GDM1 (cell line): ENCODE measurements at regions not wholly inside any gene's neighbourhood (a gene's known extent, or its start where the extent isn't known, plus 50 kb on each side); places are given as distances from the start of the nearest gene placed in this dataset.

Source experiments
- DNase-seq: peaks from one replicate; lab custom pipeline; 2025; lab: John Stamatoyannopoulos, UW

DNA sequence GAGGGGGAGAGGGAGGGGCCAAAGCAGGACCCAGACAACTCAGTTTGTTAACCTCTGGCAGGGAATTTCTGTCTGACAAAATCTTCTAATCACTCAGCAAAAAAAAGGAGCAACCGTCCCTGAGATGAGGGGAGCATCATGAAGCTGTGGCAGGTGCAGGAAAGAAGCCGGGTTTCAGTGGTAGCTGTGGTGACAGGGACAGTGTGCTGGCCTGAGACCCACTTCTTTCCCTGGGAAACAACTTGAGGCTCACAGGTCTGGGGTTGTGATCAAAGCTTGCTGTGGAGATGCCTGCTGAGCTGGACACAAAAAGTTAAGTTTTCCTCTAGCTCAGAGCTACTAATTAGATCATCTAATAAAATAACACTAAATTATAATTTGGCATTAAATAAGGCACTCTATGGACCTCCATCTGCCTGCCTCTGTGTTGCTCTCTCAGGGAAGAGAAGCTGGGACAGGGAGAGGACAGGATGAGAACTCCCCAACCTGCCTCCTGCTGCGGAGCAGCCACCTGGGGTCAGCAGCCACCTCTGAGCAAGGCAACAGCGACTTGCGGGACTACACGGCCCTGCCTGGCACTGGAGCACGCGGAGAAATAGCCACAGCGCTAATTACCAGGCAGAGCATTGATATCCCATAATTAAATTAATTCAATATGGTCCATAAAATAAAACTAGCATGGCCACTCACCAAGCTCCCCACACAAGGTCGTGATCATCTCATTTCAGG lies 104.6 kb upstream of the TEX51 start:
- no peak for DNase-seq

DNA sequence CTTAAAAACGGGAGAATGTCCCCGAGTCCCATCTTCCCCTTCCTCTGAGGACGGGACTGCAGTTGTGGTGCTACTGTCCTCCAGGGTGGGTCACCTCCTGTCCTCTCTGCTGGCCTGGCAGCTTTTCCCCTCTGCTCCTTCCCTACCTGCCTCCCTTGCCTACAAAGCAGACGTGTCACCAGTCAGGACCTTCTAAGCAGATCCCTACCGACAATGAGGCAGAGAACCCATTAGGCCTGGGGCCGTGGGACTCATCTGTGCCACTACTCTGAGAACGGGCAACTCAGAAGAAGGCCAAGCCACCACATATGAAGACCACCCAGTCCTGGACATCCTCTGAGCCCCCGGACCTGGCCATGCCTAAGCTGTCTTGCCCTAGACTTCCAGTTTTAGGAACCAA lies 103.0 kb upstream of the TEX51 start:
- DNase-seq, result no peak

DNA sequence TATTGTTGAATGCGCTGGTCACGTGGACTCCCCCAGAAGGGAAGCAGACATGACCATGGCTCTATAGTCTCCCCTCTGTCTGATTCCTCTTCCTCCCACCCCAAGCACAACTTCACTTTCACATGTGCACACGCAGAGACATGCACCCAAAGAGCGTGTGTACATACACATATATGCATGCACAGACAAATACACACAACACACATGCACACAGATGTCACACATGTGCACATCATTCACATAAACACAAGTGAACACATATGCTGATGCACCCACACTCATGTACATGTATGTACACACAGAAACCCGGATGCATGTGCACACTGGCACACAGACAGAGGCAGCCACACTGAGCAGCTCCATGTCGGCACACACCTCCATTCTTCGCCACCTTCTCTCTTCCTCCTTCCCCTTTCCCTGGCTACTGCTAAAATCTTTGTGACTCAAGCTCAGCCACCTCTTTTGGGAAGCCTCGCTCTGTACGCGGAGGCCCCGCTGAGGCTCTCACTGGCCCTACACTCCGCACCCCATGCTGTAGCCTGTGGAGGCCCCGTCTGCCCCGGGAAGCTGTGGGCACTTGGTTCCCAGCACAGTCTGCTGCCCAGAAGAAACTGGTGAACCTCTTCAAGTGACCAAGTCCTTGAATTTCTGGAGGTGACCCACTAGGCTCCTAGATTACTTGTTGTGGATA lies 101.6 kb upstream of the TEX51 start:
- DNase-seq, result no peak

DNA sequence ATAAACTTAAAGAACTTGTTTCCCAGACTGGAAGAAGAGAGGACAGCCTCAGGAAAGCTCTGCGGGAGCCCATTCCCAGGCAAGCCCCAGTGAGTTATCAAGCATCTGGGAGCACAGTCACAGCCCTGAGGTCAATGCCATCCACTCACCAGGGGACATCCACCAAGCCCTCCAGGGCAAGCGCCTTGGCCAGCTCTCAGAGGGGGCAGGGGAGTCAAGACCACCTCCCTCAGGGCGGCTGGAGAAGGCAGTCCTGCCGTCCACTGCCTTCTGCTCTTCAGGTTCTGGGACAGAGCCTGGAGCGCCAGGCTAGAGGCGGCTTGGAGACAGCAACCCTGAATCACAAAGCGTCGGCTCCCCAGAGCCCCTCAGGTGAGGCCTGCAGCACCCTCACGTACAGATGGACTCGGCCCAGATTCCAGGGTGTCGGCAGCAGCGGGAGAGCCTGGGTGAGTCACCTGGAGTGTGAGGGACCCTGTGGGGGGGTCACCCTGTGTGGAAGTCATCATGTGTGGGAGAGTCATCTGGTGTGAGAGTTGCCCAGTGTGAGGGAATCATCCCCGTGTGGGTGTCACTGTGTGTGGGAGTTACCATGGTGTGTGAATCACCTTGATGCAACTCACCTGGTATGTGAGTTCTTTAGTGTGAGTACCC lies 100.9 kb upstream of the TEX51 start:
- DNase-seq, result no peak

DNA sequence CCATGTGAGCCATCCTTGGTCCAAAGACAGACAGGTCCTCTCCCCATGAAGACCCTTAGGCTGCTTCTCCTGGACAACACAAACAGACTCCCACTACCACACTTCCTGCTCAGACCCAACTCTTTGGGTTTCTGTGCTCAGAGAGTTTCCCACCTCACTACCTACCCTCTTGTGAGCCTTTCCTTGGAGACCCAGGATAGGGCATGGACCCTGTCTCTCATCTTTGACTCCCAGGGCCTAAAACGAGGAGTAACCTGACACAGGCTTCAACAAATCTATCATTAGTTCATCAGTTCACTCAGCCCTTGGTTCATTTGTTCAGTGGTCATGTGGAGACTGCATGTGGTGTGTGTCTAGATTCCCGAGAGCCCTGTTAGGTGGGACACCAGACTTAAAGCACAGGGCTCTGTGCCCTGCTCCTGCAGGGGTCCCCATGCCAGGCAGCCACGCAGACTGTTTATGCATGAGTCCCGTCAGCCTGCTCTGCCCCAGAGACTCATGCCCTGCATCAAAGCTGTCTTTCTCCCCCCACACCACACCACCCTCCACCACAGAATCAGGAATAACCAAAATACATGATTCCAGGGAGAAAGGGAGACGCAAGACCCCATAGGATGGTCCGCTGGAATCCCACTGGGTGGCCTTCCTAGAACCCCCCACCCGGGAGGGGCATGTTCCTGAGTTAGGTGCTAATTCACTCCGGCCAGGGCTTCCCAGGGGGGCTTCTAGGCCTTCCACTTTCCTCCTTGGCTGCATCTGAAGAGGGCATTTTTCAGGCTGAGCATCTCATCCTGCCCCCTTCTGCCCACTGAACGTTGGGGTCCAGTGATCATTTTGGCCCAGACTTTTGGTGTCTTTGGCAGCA lies 100.2 kb upstream of the TEX51 start:
- no peak for DNase-seq

DNA sequence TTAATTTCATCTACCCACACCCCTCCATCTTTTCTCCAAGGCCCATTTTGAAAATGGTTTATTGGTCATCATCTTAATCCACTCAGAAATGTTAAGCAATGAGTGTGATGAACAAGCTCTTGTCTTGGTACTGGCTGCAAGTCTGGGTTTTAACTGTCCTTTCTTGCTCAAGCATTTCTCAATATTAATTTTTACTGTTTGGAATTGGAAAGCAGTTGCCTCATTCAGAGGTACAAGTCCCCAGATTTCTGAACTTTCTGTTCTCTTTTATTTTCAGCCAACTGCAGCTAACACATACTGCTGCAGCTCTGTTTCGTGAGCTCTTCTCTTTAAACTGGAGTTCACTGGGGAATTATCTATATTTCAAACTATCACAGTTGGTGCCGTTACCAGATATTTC lies 99.4 kb upstream of the TEX51 start:
- no peak for DNase-seq

DNA sequence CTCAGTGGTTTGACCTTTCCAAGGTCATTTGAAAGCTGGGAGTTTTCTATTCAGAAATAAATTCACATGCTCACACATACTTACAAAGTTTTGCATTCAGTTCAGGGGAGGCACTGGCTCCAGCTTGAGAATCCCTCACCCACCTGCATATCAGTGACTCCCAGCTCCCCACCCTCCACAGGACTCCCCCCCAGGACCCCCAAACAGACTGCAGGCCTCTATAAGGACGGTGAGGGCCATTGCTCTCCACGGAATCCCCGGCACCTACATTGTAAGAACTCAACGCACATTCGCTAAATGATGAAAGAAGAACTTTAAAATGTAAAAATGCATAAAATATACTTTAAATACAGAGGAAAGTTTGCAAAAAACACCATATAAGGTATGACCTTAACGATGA lies 97.2 kb upstream of the TEX51 start:
- DNase-seq, result no peak

DNA sequence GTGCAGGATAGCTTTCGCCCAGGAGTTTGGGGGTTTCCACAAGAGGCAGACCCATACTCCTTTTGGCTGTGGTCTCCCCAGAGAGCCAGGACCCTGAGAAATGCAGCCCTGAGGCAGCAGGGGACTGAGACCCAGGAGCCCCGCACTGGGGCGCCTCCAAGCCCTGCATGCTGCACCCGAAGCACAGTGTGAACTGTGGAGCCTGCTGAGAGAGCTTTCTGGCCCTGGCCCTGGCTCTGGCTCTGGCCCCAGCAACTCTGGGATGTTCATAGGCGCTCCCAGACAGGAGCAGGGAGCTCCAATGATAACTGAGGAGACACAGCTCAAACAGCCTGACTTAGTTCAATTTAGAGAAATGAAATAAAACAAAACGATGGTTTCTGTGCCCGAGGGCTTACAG lies 96.4 kb upstream of the TEX51 start:
- DNase-seq, result no peak

DNA sequence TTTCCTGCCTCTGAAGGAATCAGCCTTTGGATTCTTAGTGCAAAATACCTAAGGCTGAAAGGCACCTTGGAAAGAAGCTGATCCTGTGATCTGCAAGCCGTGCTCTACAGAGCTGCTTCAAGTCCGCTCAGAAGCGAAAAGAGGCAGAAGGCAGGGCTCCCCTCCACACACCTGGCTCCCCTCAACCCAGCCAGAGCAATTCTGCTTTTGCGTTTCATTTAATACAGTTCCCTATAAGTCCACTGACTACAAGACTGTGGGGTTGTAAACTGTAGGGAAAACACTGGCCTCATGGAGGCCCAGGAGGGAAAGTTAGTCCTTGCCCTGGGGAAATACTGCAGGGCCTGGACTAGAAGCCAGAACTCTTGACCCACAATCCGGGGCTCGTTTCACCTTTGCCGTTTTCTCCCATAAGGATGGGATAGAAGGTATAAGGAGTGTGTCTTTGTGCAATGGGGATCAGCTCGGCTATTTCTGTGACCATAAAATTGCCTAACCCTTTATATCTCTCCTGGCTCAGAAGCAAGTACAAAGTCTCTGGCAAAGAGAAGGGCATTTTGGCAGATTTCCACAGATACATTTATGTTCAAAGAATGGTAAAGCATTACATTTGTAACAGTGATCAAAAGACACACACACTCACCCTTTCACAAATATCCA lies 95.8 kb upstream of the TEX51 start:
- no peak for DNase-seq

DNA sequence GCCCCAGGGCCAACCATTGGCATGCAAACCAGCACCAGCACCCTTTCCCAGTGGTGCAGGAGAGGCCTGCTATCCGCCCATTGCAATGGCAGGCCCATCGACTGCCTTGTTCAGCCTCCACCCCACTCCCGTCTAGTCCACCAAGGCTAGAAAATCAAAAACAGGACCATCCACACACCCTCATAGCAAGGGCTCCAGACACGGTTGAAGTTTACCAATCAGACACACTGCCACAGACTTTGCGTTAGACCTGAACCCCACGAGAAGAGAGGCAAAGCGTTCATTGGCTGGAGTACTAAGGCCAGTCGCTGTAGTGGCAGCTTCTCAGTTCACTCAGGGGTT lies 95.3 kb upstream of the TEX51 start:
- no peak for DNase-seq

DNA sequence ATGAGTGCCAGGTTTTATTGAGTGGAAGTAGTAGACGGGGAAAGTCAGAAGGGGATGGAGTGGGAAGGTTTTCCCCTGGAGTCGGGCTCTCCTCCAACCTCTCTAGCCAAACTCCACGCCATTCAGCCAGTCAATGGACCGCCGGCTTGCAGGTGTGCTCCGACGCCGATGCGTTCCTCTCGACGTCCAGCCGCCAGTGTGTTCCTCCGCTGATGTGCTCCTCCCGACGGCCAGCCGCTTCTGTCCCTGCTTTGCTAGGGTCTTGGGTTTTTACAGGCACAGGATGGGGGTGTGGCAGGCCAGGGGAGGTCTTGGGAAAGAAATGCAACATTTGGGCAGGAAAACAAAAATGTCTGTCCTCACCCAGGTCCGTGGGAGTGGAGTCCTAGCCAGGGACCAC lies 94.3 kb upstream of the TEX51 start:
- no peak for DNase-seq

DNA sequence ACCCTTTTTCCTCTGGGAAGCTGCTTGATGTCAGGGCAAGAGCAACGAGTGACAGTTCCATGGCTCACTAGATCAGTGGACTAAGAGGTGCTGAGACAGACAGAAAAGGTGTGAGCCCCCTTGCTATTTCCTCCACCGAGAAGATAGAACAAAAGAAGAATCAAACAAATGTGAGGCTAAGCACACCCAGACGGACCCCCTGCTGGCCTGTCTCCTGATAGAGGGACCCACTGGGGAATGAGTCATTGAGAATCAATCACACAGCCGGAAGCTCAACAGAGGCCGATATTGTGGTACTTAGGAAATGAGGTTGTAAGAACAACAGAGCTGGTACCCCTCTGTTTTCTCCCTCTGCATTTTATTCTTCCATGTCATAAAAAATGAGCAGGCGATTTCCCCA lies 89.8 kb upstream of the TEX51 start:
- no peak for DNase-seq

DNA sequence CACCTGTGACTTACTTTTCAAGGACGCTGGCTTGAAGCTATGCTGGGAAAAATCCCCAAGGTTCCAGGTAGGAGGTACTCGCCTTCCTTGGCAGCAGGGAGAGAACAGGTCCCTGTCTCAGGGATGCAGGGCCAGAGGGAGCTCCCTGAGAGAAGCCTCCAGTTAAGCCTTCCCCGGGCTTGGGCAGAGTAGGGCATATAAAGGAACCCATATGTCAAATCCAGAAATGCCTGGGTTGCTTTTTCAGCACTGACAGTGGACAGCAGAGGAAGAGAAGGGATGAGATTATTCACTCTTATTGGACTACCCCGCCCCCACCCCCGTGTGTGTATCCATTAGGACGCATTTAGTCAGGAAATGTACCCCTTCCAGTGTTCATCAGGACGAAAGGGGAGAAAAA lies 89.3 kb upstream of the TEX51 start:
- DNase-seq, result no peak

DNA sequence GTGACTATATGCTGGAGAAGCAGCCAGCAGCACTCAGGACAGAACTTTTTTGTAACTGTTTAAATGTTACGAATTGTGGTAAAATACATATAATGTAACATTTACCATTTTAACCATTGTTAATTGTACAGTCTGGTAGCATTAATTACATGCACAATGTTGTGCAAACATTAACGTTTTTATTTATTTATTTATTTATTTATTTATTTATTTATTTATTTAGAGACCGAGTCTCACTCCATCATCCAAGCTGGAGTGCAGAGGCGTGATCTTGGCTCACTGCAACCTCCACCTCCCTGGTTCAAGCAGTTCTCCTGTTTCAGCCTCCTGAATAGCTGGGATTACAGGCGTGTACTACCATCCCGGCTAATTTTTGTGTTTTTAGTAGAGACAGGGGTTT lies 88.7 kb upstream of the TEX51 start:
- DNase-seq, result no peak

DNA sequence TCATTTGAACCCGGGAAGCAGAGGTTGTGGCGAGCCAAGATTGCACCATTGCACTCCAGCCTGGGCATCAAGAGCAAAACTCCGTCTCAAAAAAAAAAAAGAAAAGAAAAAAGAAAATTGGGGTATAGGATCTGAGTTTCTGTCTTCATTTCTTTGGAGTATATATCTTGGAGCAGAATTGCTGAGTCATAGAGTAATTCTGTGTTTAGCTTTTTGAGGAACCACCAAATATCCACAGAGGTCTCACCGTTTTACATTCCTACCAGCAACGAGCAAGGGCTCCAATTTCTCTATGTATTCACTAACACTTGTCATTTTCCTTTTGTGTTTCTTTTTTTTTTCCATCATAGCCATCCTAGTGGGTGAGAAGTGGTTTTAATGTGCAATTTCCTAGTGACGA lies 87.6 kb upstream of the TEX51 start:
- DNase-seq, result peak; percentile 24

DNA sequence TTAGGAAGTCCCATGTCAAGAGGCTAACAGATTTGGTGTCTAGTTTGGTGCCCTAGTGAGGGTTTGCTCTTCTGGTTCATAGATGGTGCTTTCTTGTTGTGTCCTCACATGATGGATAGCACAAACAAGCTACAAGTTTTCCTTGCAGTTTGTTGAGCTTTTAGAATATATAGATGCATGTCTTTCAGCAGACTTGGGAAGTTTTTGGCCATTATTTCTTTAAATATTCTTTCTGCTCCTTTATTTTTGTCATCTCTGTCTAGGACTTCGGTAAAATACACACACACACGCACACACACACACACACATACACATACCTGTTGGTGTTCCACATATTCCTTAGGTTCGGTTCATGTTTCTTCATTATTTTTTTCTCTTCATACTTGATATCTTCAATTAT lies 81.5 kb upstream of the TEX51 start:
- no peak for DNase-seq

DNA sequence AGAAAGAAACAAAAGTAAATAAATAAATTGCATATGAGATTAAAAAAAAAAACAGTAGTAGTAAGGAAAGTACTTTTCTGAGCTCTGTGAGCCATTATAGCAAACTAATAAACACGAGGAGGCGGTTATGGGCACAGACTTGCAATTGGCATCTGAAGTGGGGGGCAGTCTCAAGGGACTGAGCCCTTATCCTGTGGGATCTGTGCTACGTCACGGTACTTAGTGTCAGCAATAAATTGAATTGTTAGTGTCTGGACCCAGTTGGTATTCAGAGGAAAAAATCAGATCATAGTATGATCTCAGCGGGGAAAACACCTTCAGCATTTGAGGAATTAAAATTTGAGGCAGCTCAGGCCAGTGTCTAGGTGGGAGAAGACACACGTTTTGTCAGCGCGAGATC lies 76.6 kb upstream of the TEX51 start:
- DNase-seq, result no peak

DNA sequence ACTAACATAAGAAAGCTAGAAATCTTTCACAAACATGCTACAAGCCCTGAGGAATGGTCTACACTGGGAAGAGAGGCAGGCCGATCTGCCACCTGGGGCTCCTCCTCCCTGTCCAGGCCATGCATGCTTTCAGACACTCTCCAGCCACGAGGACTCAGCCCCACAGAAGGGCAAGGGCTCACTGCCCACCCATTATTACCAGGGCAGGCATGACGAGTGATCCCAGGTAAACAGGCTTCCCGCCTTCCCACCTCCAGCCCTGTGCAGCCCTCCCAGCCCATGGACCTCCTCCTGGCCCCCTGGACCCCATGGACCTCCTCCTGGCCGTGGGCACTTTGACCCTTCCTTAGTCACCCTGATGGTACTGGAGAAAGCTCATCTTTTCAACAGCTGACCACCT lies 75.8 kb upstream of the TEX51 start:
- DNase-seq, result no peak

DNA sequence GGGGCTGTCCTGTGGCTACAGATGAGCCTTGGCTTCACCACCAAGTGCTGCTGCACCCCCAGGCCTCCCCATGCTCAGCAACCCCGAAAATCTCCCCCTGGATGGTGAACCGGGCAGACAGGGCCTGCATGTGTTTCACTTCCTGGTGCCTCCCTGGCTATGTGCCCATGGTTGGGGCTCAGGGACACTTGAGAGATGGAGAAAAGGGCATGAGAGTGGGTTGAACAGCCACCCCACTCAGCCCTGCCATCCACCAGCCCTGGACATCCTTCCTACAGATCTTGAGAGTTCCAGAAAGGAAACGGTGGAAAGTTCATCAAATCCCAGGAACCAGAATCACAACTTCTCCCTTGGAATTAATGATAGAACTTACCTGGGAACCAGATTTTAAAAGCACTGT lies 74.7 kb upstream of the TEX51 start:
- DNase-seq, result no peak

DNA sequence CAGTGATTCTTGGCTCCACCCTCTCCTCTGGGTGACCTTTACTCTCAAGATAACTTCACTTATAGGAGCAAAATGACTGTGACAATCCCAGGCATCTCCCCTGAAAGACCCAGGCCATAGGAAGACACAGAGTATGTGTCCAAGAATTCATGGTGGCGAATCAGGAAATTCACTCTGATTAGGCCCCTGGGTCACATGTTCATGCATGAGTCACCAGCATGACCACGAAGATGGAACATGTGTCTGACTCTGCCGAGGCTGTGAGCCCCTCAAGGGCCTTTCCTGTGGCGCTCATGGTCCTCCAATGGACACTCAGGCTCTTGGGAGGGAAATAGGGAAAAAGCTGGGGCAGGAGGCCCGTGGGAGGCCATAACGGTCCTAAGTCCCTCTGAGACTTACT lies 74.0 kb upstream of the TEX51 start:
- DNase-seq, result no peak

DNA sequence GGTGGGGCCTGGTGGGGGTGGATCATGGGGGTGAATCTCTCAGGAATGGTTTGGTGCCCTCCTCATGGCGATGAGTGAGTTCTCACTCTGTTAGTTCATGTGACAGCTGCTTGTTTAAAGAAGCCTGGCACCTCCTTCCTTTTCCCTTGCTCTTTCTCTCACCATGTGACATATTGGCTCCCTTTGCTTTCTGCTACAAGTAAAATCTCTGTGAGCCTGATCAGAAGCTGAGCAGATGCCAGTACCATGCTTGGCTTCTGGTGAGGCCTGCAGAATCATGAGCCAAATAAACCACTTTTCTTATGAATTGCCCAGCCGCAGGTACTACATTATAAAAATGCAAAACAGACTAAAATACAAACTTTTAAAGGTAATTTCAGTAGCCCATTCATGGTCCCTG lies 73.4 kb upstream of the TEX51 start:
- no peak for DNase-seq

DNA sequence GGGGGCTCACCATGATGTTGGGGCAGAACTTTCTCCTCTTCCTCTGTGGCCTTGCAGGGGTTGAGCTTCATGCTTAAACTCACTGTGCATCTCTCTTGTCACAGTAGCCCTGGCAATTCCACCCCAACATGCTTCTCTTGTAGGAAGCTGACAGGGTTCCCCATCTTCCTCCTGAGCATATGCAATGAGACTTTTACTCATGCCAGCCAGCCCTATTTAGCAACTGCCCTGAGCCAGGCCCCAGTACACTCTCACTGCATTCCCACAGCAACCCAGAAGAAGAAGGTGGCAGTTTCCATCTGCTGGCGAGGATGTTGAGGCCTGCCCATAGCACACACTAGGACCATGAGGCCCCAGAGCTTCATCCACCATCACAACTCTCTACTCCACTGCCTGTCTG lies 72.2 kb upstream of the TEX51 start:
- no peak for DNase-seq
